T-cell (primary cell): ENCODE measurements at regions not wholly inside any gene's neighbourhood (a gene's known extent, or its start where the extent isn't known, plus 50 kb on each side); places are given as distances from the start of the nearest gene placed in this dataset.
A peak's percentile ranks its signal among the peaks of the same experiment; 100 is the strongest.

Experiments
- ATAC-seq, 4 experiments: fragments of 200-7000 bp in 3 of 4; fragments of 150-1000 bp in 1 of 4; cut with Tn5 transposase; replicated peaks in 1 of 4; 1 replicate in 3 of 4; 2 replicates in 1 of 4; pipeline ENCODE4 v1.10.0; 2021; ENCODE audit warnings: moderate library complexity in 3 of 4, mild to moderate bottlenecking in 2 of 4, moderate number of reproducible peaks in 1 of 4
- CTCF ChIA-PET, 2 donors: fragments of 300-600 bp; sonication (Branson Sonifier 250); formaldehyde crosslinking; loops; one replicate each; lab custom pipeline; 2022; ENCODE audit warnings: antibody characterized with exemption in 2 of 2; lab: Charles Lee
- POLR2A ChIA-PET, 2 donors: fragments of 300-600 bp; sonication (Branson Sonifier 250); formaldehyde crosslinking; loops; one replicate each; lab custom pipeline; 2022; ENCODE audit warnings: antibody characterized with exemption in 2 of 2; lab: Charles Lee
- DNase-seq, 35 experiments: peaks; one replicate each; pipeline versions ENCODE4 v3.0.0 to v3.0.0-alpha.2; 2013 to 2023
- H3K27ac ChIP-seq: one replicate; pipeline ENCODE4 v1.5.1; 2013; ENCODE audit warnings: low read length
- H3K27me3 ChIP-seq, 2 experiments: replicated peaks in 1 of 2; 1 replicate in 1 of 2; 2 replicates in 1 of 2; pipeline versions ENCODE4 v1.6.1 to v1.7.0; 2013; ENCODE audit warnings: low read length in 1 of 2, mixed read lengths in 1 of 2; ENCODE audit not compliant: control insufficient read depth in 2 of 2, insufficient read depth in 2 of 2; ENCODE audit errors: extremely low read depth in 1 of 2
- H3K36me3 ChIP-seq, 2 donors: 1 replicate in 1 of 2; 2 replicates in 1 of 2; pipeline versions ENCODE4 v1.6.1 to v1.7.0; 2013; ENCODE audit warnings: low read length in 1 of 2; ENCODE audit not compliant: control insufficient read depth in 2 of 2, insufficient read depth in 1 of 2; ENCODE audit errors: extremely low read depth in 1 of 2
- H3K4me1 ChIP-seq, 2 experiments: 1 replicate in 1 of 2; 2 replicates in 1 of 2; pipeline versions ENCODE4 v1.6.1 to v1.7.0; 2013; ENCODE audit warnings: low read length in 2 of 2, mixed read lengths in 1 of 2; ENCODE audit not compliant: insufficient read depth in 2 of 2, control insufficient read depth in 1 of 2; ENCODE audit errors: extremely low read depth in 1 of 2
- H3K4me3 ChIP-seq, 2 donors: 1 replicate in 1 of 2; 2 replicates in 1 of 2; pipeline versions ENCODE4 v1.5.1 to v1.7.0; 2013; ENCODE audit warnings: mild to moderate bottlenecking in 2 of 2, low read length in 1 of 2, moderate library complexity in 1 of 2; ENCODE audit not compliant: control insufficient read depth in 1 of 2; ENCODE audit errors: extremely low read depth in 1 of 2
- H3K9me3 ChIP-seq: 2 replicates; pipeline ENCODE4 v1.7.0; 2013
- H3K27ac Mint-ChIP-seq, 2 donors: one replicate each; pipeline ENCODE4 v1.8.0; 2020 to 2021; ENCODE audit warnings: mild to moderate bottlenecking in 2 of 2, mixed read lengths in 2 of 2
- H3K27me3 Mint-ChIP-seq, 2 donors: one replicate each; pipeline ENCODE4 v1.8.0; 2021 to 2022; ENCODE audit warnings: mixed read lengths in 2 of 2
- H3K36me3 Mint-ChIP-seq: one replicate; pipeline ENCODE4 v1.8.0; 2021; ENCODE audit warnings: mixed read lengths
- H3K4me1 Mint-ChIP-seq, 3 donors: one replicate each; pipeline ENCODE4 v1.8.0; 2020 to 2022; ENCODE audit warnings: mixed read lengths in 3 of 3, mild to moderate bottlenecking in 1 of 3
- H3K4me3 Mint-ChIP-seq, 3 donors: one replicate each; pipeline ENCODE4 v1.8.0; 2020 to 2022; ENCODE audit warnings: mild to moderate bottlenecking in 3 of 3, mixed read lengths in 3 of 3, moderate library complexity in 3 of 3
- H3K9me3 Mint-ChIP-seq, 3 donors: one replicate each; pipeline ENCODE4 v1.8.0; 2020 to 2022; ENCODE audit warnings: mixed read lengths in 3 of 3
- WGBS: methylation state at CpG from one replicate; pipeline ENCODE4 v1.1.5; 2013; ENCODE audit warnings: missing lambda C conversion rate; ENCODE audit not compliant: insufficient coverage; 5-methylcytosine and 5-hydroxymethylcytosine counted together

- H3K4me1 Mint-ChIP-seq = peaks cover 26 to 33% (median 27%) of the 10 kb centered on the region in 3 donors
- no peaks in the 10 kb centered on the region for H3K9me3 ChIP-seq
- H3K9me3 Mint-ChIP-seq = no peaks in the 10 kb centered on the region
- H3K27me3 ChIP-seq = peaks cover 5 to 69% of the 10 kb centered on the region in 2 experiments
- ATAC-seq (peak in 3 of 4 experiments; percentile 40 to 80 (median 57)), DNase-seq (peak in 10 of 35 experiments; percentile 1 to 45 (median 15))
- ChIA-PET POLR2A (interaction anchor here in 1 of 2 donors (0.6 kb wide), 1 partner anchor 328 kb away, joined by 7 read pairs; no protein-coding TSS in a partner anchor), CTCF (no interaction called here)
- peaks cover 14 to 16% of the 10 kb centered on the region in 2 experiments for H3K4me1 ChIP-seq
- H3K27ac ChIP-seq = no peak overlapping the region
- WGBS = 25% methylated on average over 3 of the region's 11 CpGs
- H3K4me3 ChIP-seq = no peak overlapping the region
- peak overlapping the region in 1 of 3 donors; percentile 15 for H3K4me3 Mint-ChIP-seq
- peaks cover 72 to 79% of the 10 kb centered on the region in 2 donors for H3K27me3 Mint-ChIP-seq
- no peaks in the 10 kb centered on the region for H3K36me3 ChIP-seq
- H3K36me3 Mint-ChIP-seq = no peaks in the 10 kb centered on the region
- H3K27ac Mint-ChIP-seq = no peak overlapping the region
Measured at GRCh38 chr1:22398656-22399420, 52.8 kb upstream of the ZBTB40 start.

DNA sequence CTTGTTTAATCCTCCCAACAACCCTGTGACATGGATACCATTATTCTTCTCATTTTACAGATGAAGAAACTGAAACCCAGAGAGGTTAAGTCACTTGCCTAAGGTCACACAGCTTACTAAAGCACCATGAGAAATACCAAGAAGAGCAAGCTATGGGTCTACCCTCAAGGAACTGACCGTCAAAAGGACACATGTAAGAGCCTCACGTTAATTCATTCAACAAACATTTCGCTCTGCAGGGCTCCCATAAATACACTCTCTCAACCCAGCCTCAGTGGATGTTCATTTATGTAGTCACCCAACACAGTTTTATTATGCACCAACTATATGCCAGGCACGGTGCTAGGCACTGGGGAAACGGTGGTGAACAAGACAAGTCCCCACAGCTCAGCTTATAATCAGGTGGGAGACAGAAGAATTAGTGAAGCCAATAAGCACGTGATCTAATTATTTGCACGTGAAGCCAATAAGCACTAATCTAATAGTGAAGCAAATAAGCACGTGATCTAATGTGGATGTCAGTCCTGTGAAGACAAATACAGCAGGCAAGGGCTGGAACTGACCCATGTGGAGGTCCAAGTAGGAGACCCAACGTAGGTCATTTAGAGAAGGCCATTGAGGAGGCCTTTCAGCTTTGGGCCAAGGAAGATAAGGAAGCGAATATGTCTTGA is 52.1 kb upstream of the ZBTB40 start:
- Histone ChIP-seq H3K27ac (no peak overlapping the region), H3K4me1 (peaks cover 14 to 16% of the 10 kb centered on the region in 2 experiments), H3K27me3 (peaks cover 8 to 63% of the 10 kb centered on the region in 2 experiments), H3K36me3 (no peaks in the 10 kb centered on the region), H3K9me3 (no peaks in the 10 kb centered on the region), H3K4me3 (no peak overlapping the region)
- DNase-seq (no peak), ATAC-seq (no peak)
- Mint-ChIP-seq H3K36me3 (no peaks in the 10 kb centered on the region), H3K27ac (no peak overlapping the region), H3K9me3 (no peaks in the 10 kb centered on the region), H3K4me1 (peaks cover 26 to 33% (median 27%) of the 10 kb centered on the region in 3 donors), H3K4me3 (no peak overlapping the region), H3K27me3 (peaks cover 72 to 79% of the 10 kb centered on the region in 2 donors)
- WGBS = 83% methylated on average over 8 of the region's 10 CpGs
- ChIA-PET CTCF (no interaction called here), POLR2A (interaction anchor here in 1 of 2 donors (0.5 to 0.6 kb wide), 2 partner anchors 329 to 1766 kb away, joined by 3 to 7 read pairs; no protein-coding TSS in a partner anchor)
